OCI-LY1 (cell line): ENCODE measurements at regions not wholly inside any gene's neighbourhood (a gene's known extent, or its start where the extent isn't known, plus 50 kb on each side); places are given as distances from the start of the nearest gene placed in this dataset.
"Not testable (repeated sequence)": the region's sequence is repeated elsewhere in the genome, so short reads cannot be mapped to it uniquely, and the experiment has no call there.

ENCODE experiments used
- H2AFZ ChIP-seq: fragments of 200-600 bp; sonication (generic), shearing (Covaris generic); 2 replicates; pipeline ENCODE4 v1.6.0; 2014; ENCODE audit warnings: antibody characterized with exemption, mild to moderate bottlenecking, low read length
- H3F3A ChIP-seq: fragments of 200-600 bp; sonication (generic), shearing (Covaris generic); 2 replicates; pipeline ENCODE4 v1.6.0; 2014; ENCODE audit warnings: mild to moderate bottlenecking, antibody characterized with exemption, low read length, moderate library complexity; ENCODE audit not compliant: insufficient read depth
- H3K27ac ChIP-seq: fragments of 200-600 bp; sonication (generic); 2 replicates; pipeline ENCODE4 v1.5.1; 2014; ENCODE audit warnings: low read length, mixed run types, mild to moderate bottlenecking, low read depth; ENCODE audit not compliant: poor library complexity, severe bottlenecking
- H3K27me3 ChIP-seq: fragments of 200-600 bp; sonication (generic); 2 replicates; pipeline ENCODE4 v1.6.0; 2014; ENCODE audit warnings: antibody characterized with exemption, mild to moderate bottlenecking, low read length, moderate library complexity; ENCODE audit not compliant: insufficient read depth
- H3K36me3 ChIP-seq: fragments of 200-600 bp; sonication (generic); 2 replicates; pipeline ENCODE4 v1.6.1; 2014; ENCODE audit warnings: mild to moderate bottlenecking, antibody characterized with exemption, low read length, moderate library complexity, mixed read lengths; ENCODE audit not compliant: insufficient read depth
- H3K4me1 ChIP-seq: fragments of 200-600 bp; sonication (generic); 2 replicates; pipeline ENCODE4 v1.5.1; 2014; ENCODE audit warnings: mild to moderate bottlenecking, low read length, moderate library complexity; ENCODE audit not compliant: insufficient read depth, severe bottlenecking
- H3K4me2 ChIP-seq: fragments of 200-600 bp; sonication (generic), shearing (Covaris generic); 2 replicates; pipeline ENCODE4 v1.6.1; 2014; ENCODE audit warnings: low read length
- H3K4me3 ChIP-seq: fragments of 200-600 bp; sonication (generic); 2 replicates; pipeline ENCODE4 v1.5.1; 2014; ENCODE audit warnings: low read length, low read depth, mild to moderate bottlenecking, mixed read lengths; ENCODE audit not compliant: poor library complexity, severe bottlenecking
- H3K79me2 ChIP-seq: fragments of 200-600 bp; shearing (Covaris generic); 2 replicates; pipeline ENCODE4 v1.6.1; 2016; ENCODE audit warnings: mixed run types, low read length, mixed read lengths; ENCODE audit not compliant: insufficient read depth
- H3K9ac ChIP-seq: fragments of 200-600 bp; sonication (generic), shearing (Covaris generic); 2 replicates; pipeline ENCODE4 v1.6.1; 2014; ENCODE audit warnings: mild to moderate bottlenecking, low read length, mixed read lengths
- H3K9me2 ChIP-seq: fragments of 200-600 bp; sonication (generic), shearing (Covaris generic); 2 replicates; pipeline ENCODE4 v1.6.1; 2014; ENCODE audit warnings: low read depth, mild to moderate bottlenecking, low read length, mixed read lengths
- H3K9me3 ChIP-seq: fragments of 200-600 bp; shearing (Covaris generic); 2 replicates; pipeline ENCODE4 v1.6.1; 2014; ENCODE audit warnings: low read length, mixed read lengths
- H4K20me1 ChIP-seq: fragments of 200-600 bp; sonication (generic), shearing (Covaris generic); 2 replicates; pipeline ENCODE4 v1.6.0; 2016; ENCODE audit warnings: mild to moderate bottlenecking, low read length; ENCODE audit not compliant: insufficient read depth
- EZH2 ChIP-seq: fragments of 200-600 bp; sonication (generic), shearing (Covaris generic); IDR thresholded peaks from 2 replicates; pipeline ENCODE4 v1.8.0; 2017; ENCODE audit warnings: borderline replicate concordance, mixed run types, mild to moderate bottlenecking, antibody characterized with exemption, low read length, moderate library complexity, mixed read lengths
- TF ChIP-seq, protein P1 (sequence below): fragments of 200-600 bp; sonication (generic), shearing (Covaris generic); IDR thresholded peaks from 2 replicates; pipeline ENCODE4 v1.5.1; 2017; ENCODE audit warnings: mild to moderate bottlenecking, antibody characterized with exemption, low read length, moderate library complexity, mixed read lengths

DNA sequence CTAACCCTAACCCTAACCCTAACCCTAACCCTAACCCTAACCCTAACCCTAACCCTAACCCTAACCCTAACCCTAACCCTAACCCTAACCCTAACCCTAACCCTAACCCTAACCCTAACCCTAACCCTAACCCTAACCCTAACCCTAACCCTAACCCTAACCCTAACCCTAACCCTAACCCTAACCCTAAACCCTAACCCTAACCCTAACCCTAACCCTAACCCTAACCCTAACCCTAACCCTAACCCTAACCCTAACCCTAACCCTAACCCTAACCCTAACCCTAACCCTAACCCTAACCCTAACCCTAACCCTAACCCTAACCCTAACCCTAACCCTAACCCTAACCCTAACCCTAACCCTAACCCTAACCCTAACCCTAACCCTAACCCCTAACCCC, 80.6 kb upstream of the PLEKHG4B start:
- not testable (repeated sequence) for H2AFZ ChIP-seq, H3K4me3 ChIP-seq, H4K20me1 ChIP-seq, H3K9me3 ChIP-seq, H3K4me1 ChIP-seq, H3K27me3 ChIP-seq, H3K4me2 ChIP-seq, H3K9ac ChIP-seq, H3F3A ChIP-seq, H3K36me3 ChIP-seq, H3K79me2 ChIP-seq, H3K9me2 ChIP-seq, H3K27ac ChIP-seq

DNA sequence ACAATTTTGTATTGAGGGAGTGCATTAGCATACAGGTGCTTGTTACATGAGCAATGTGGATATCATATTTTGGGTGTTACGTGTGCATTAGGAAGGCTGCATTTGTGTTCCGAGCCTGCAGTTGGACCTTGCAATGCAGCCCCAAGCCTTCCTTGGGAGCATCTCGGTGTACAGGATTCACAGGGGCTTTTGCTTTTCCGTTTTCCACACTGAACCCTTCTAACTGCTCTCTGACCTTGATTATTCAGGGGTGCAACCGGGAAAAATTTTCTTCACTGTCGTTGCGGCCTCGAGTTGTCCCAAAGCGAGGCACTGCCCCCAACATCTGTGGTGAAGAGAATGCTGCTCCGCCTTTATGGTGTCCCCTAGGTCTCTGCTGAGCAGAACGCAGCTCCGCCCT, 80.1 kb upstream of the PLEKHG4B start:
- Histone ChIP-seq H3K27me3 (no peaks in the 10 kb centered on the region), H3K9ac (no peak overlapping the region), H3K79me2 (no peaks in the 10 kb centered on the region), H3F3A (no peaks in the 10 kb centered on the region), H2AFZ (no peak overlapping the region), H3K9me3 (no peaks in the 10 kb centered on the region), H3K36me3 (no peaks in the 10 kb centered on the region), H3K4me1 (no peaks in the 10 kb centered on the region), H4K20me1 (no peaks in the 10 kb centered on the region), H3K27ac (no peak overlapping the region), H3K9me2 (no peaks in the 10 kb centered on the region), H3K4me3 (no peak overlapping the region), H3K4me2 (no peak overlapping the region)
- TF ChIP-seq EZH2: no peak
- TF ChIP-seq, protein P1, sequence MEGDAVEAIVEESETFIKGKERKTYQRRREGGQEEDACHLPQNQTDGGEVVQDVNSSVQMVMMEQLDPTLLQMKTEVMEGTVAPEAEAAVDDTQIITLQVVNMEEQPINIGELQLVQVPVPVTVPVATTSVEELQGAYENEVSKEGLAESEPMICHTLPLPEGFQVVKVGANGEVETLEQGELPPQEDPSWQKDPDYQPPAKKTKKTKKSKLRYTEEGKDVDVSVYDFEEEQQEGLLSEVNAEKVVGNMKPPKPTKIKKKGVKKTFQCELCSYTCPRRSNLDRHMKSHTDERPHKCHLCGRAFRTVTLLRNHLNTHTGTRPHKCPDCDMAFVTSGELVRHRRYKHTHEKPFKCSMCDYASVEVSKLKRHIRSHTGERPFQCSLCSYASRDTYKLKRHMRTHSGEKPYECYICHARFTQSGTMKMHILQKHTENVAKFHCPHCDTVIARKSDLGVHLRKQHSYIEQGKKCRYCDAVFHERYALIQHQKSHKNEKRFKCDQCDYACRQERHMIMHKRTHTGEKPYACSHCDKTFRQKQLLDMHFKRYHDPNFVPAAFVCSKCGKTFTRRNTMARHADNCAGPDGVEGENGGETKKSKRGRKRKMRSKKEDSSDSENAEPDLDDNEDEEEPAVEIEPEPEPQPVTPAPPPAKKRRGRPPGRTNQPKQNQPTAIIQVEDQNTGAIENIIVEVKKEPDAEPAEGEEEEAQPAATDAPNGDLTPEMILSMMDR: no peak

DNA sequence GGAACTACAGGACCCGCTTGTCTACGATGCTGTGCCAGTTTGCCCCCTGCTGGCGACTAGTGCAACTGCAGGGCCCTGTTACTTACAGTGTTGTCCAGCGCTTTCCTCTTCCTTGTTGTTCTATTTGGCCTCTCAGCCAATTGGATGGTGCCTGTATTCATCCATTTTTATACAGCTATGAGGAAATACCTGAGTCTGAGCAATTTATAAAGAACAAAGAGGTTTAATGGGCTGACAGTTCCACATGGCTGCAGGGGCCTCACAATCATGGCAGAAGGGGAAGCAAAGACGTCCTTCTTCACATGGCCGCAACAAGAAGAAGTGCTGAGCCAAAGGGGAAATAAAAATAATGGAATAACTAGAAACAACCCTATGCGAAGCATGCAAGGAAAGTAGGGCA, 78.7 kb upstream of the PLEKHG4B start:
- H3F3A ChIP-seq: no peaks in the 10 kb centered on the region
- H3K4me2 ChIP-seq: no peak overlapping the region
- no peaks in the 10 kb centered on the region for H3K9me3 ChIP-seq

DNA sequence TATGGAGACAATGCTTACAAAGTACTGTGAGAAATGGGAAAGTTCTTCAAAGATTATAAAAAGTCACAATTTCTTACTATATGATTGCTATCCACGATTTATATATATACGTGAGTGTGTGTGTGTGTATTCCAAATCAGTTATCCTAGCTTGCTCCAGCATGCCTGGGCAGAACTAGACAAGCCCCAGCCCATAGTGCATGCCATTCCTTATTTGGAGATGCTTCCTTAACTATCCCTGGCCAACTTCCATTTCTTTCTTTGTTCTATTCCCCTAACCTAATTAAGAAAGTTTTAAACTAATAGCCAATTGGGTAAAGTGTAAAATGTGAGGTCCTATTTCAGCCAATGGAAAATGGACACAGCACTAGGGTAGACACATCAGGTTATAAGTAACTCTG, 77.3 kb upstream of the PLEKHG4B start:
- H3K9me2 ChIP-seq, H4K20me1 ChIP-seq, H3K4me1 ChIP-seq, H3K27ac ChIP-seq, H3K9me3 ChIP-seq, H3K4me3 ChIP-seq, H3K9ac ChIP-seq, H3K27me3 ChIP-seq, H3K36me3 ChIP-seq, H3K4me2 ChIP-seq, H3F3A ChIP-seq, H2AFZ ChIP-seq, H3K79me2 ChIP-seq: not testable (repeated sequence)

More for the DNA sequence above, 78.7 kb upstream of the PLEKHG4B start:
- no peak overlapping the region for H3K4me3 ChIP-seq
- H3K9ac ChIP-seq: no peak overlapping the region
- TF ChIP-seq, protein P1: no peak
- TF ChIP-seq EZH2: no peak
- no peaks in the 10 kb centered on the region for H3K4me1 ChIP-seq
- no peak overlapping the region for H2AFZ ChIP-seq
- no peaks in the 10 kb centered on the region for H3K36me3 ChIP-seq
- H3K27me3 ChIP-seq: no peaks in the 10 kb centered on the region
- H3K79me2 ChIP-seq: no peaks in the 10 kb centered on the region
- no peaks in the 10 kb centered on the region for H4K20me1 ChIP-seq
- H3K27ac ChIP-seq: no peak overlapping the region
- no peaks in the 10 kb centered on the region for H3K9me2 ChIP-seq

DNA sequence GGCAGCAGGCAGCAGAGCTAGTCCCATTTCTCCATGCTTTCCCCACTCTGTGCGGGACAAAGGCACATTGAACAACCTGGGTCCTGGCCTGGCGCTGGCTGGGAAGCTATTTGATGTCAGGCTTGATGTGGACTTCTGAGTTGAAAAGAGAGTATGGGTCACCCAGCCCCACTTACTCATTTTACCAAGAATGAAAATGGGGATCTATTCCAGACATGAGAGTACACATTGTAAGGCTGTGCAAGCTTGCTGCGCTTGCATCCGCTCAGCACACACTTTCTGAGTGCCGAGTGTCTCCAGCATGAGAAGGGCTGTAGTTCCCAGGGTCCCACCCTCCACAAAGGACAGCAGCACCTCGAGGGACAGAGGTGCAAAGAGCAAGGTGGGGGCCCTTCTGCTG, 71.7 kb upstream of the PLEKHG4B start:
- not testable (repeated sequence) for H3K79me2 ChIP-seq, H3K9ac ChIP-seq, H2AFZ ChIP-seq, H3K27ac ChIP-seq, H3K27me3 ChIP-seq, H4K20me1 ChIP-seq, H3K4me2 ChIP-seq, H3K4me1 ChIP-seq, H3K36me3 ChIP-seq, H3K4me3 ChIP-seq, H3F3A ChIP-seq, H3K9me3 ChIP-seq, H3K9me2 ChIP-seq
